SK-N-SH (cell line): ENCODE measurements at regions not wholly inside any gene's neighbourhood (a gene's known extent, or its start where the extent isn't known, plus 50 kb on each side); places are given as distances from the start of the nearest gene placed in this dataset.

Source experiments
- CHD2 ChIP-seq: fragments of 150-350 bp; IDR thresholded peaks from 2 replicates; pipeline ENCODE4 v1.6.1; 2018; ENCODE audit warnings: low read length; ENCODE audit not compliant: partially characterized antibody
- EP300 ChIP-seq, 2 experiments: IDR thresholded peaks; 2 replicates each; pipeline versions ENCODE4 v1.4.0 to v1.6.1; 2012; ENCODE audit warnings: borderline replicate concordance in 1 of 2, low read depth in 1 of 2, low read length in 1 of 2
- EZH2phosphoT487 ChIP-seq: fragments of 200-600 bp; sonication (generic); IDR thresholded peaks from 2 replicates; pipeline ENCODE4 v1.6.1; 2017; ENCODE audit warnings: low read depth, mixed run types, mild to moderate bottlenecking, antibody characterized with exemption, moderate library complexity, borderline replicate concordance
- FOXM1 ChIP-seq: IDR thresholded peaks from 2 replicates; pipeline ENCODE4 v1.4.0; 2012; ENCODE audit warnings: low read depth, mild to moderate bottlenecking
- NFIC ChIP-seq: IDR thresholded peaks from 2 replicates; pipeline ENCODE4 v1.4.0; 2012; ENCODE audit warnings: borderline replicate concordance
- POLR2AphosphoS5 ChIP-seq: IDR thresholded peaks from 2 replicates; pipeline ENCODE4 v1.6.1; 2012; ENCODE audit warnings: low read depth, low read length
- SMC3 ChIP-seq: IDR thresholded peaks from 2 replicates; pipeline ENCODE4 v1.6.1; 2012; ENCODE audit warnings: low read depth, low read length, improper control_type of control experiment
- YY1 ChIP-seq: IDR thresholded peaks from 2 replicates; pipeline ENCODE4 v1.4.0; 2012; ENCODE audit warnings: low read depth, mild to moderate bottlenecking
- TF ChIP-seq, protein P1 (sequence below): fragments of 200-600 bp; sonication (generic); IDR thresholded peaks from 2 replicates; pipeline ENCODE4 v1.6.1; 2017; ENCODE audit warnings: antibody characterized with exemption, mild to moderate bottlenecking, moderate library complexity

DNA sequence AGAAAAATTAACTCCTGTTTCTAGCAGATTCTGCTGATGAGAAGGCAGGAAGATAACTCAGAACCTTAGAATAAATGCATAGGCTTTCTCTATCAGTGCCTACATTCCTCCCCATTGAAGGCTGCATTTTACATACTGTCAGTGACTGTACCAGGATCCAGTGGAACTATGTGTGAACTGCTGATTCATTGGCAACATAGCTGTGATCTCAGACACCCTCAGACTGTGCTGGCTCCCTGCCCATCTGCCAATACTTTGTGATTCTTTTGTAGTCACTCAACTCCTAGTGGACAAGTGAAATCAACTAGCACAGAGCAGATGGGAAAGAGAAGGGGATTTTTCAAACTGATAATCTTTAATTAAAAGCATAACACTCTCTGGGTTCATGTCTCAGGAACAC lies 375.8 kb downstream of the MDFIC start:
- TF ChIP-seq, protein P1, sequence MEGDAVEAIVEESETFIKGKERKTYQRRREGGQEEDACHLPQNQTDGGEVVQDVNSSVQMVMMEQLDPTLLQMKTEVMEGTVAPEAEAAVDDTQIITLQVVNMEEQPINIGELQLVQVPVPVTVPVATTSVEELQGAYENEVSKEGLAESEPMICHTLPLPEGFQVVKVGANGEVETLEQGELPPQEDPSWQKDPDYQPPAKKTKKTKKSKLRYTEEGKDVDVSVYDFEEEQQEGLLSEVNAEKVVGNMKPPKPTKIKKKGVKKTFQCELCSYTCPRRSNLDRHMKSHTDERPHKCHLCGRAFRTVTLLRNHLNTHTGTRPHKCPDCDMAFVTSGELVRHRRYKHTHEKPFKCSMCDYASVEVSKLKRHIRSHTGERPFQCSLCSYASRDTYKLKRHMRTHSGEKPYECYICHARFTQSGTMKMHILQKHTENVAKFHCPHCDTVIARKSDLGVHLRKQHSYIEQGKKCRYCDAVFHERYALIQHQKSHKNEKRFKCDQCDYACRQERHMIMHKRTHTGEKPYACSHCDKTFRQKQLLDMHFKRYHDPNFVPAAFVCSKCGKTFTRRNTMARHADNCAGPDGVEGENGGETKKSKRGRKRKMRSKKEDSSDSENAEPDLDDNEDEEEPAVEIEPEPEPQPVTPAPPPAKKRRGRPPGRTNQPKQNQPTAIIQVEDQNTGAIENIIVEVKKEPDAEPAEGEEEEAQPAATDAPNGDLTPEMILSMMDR, result no peak
- TF ChIP-seq EZH2phosphoT487, result no peak
- TF ChIP-seq POLR2AphosphoS5, result no peak
- peak; percentile 48 for TF ChIP-seq NFIC
- TF ChIP-seq FOXM1, result no peak
- no peak for TF ChIP-seq CHD2
- TF ChIP-seq SMC3, result no peak
- TF ChIP-seq EP300 (IDR thresholded peaks at IDR 0.05; ENCODE audit: borderline replicate concordance in 1 of 2, low read depth in 1 of 2, low read length in 1 of 2), result no peak
- no peak for TF ChIP-seq YY1
